ENCODE measurements at regions not wholly inside any gene's neighbourhood (a gene's known extent, or its start where the extent isn't known, plus 50 kb on each side); places are given as distances from the start of the nearest gene placed in this dataset.

- Histone ChIP-seq H3K4me1 (ENCODE audit: control insufficient read depth, low read length) (no peaks in the 10 kb centered on the region), H3K4me2 (ENCODE audit: low read length) (no peak overlapping the region), H3K9me2 (replicated peaks; ENCODE audit: control insufficient read depth, low read length) (no peaks in the 10 kb centered on the region), H3K27me3 (ENCODE audit: control insufficient read depth, low read length) (no peaks in the 10 kb centered on the region), H3K9me3 (ENCODE audit: control insufficient read depth, insufficient read depth, low read length) (no peaks in the 10 kb centered on the region), H3K4me3 (ENCODE audit: low read length) (no peak overlapping the region), H3K36me3 (ENCODE audit: control insufficient read depth, low read length) (no peaks in the 10 kb centered on the region), H3F3A (ENCODE audit: control insufficient read depth, insufficient read depth) (no peaks in the 10 kb centered on the region), H3K27ac (ENCODE audit: low read depth, low read length) (no peak overlapping the region), H3K79me2 (ENCODE audit: control insufficient read depth, low read length) (no peaks in the 10 kb centered on the region), H4K20me1 (ENCODE audit: control insufficient read depth, insufficient read depth, low read depth, low read length) (no peaks in the 10 kb centered on the region)
- TF ChIP-seq CTCF (IDR thresholded peaks at IDR 0.05; ENCODE audit: low read depth, low read length, poor library complexity, severe bottlenecking) (no peak), EZH2phosphoT487 (IDR thresholded peaks at IDR 0.05; ENCODE audit: borderline replicate concordance, low read length) (no peak)
These were observed 576.8 kb downstream of the GBA3 start for GRCh38 chr4:23269566-23269965.

- Histone ChIP-seq H3K27ac (ENCODE audit: low read depth, low read length) (no peak overlapping the region), H3K36me3 (ENCODE audit: control insufficient read depth, low read length) (no peaks in the 10 kb centered on the region), H3K4me3 (ENCODE audit: low read length) (no peak overlapping the region), H3K9me3 (ENCODE audit: control insufficient read depth, insufficient read depth, low read length) (no peaks in the 10 kb centered on the region), H3F3A (ENCODE audit: control insufficient read depth, insufficient read depth) (no peaks in the 10 kb centered on the region), H3K79me2 (ENCODE audit: control insufficient read depth, low read length) (no peaks in the 10 kb centered on the region), H3K9me2 (replicated peaks; ENCODE audit: control insufficient read depth, low read length) (no peaks in the 10 kb centered on the region), H3K4me2 (ENCODE audit: low read length) (no peak overlapping the region), H3K4me1 (ENCODE audit: control insufficient read depth, low read length) (no peaks in the 10 kb centered on the region), H3K27me3 (ENCODE audit: control insufficient read depth, low read length) (no peaks in the 10 kb centered on the region), H4K20me1 (ENCODE audit: control insufficient read depth, insufficient read depth, low read depth, low read length) (no peaks in the 10 kb centered on the region)
- no peak for TF ChIP-seq CTCF (IDR thresholded peaks at IDR 0.05; ENCODE audit: low read depth, low read length, poor library complexity, severe bottlenecking)
- no peak for TF ChIP-seq EZH2phosphoT487 (IDR thresholded peaks at IDR 0.05; ENCODE audit: borderline replicate concordance, low read length)
These were observed 575.5 kb downstream of the GBA3 start for GRCh38 chr4:23268072-23268771.

- H3K4me3 ChIP-seq (ENCODE audit: low read length): no peak overlapping the region
- H3K9me3 ChIP-seq (ENCODE audit: control insufficient read depth, insufficient read depth, low read length): no peaks in the 10 kb centered on the region
- no peaks in the 10 kb centered on the region for H3K4me1 ChIP-seq (ENCODE audit: control insufficient read depth, low read length)
- H3K27me3 ChIP-seq (ENCODE audit: control insufficient read depth, low read length): no peaks in the 10 kb centered on the region
- no peaks in the 10 kb centered on the region for H3K9me2 ChIP-seq (replicated peaks; ENCODE audit: control insufficient read depth, low read length)
- no peaks in the 10 kb centered on the region for H3F3A ChIP-seq (ENCODE audit: control insufficient read depth, insufficient read depth)
- no peaks in the 10 kb centered on the region for H3K36me3 ChIP-seq (ENCODE audit: control insufficient read depth, low read length)
- H3K79me2 ChIP-seq (ENCODE audit: control insufficient read depth, low read length): no peaks in the 10 kb centered on the region
- no peak overlapping the region for H3K4me2 ChIP-seq (ENCODE audit: low read length)
- no peaks in the 10 kb centered on the region for H4K20me1 ChIP-seq (ENCODE audit: control insufficient read depth, insufficient read depth, low read depth, low read length)
- no peak overlapping the region for H3K27ac ChIP-seq (ENCODE audit: low read depth, low read length)
- TF ChIP-seq EZH2phosphoT487 (IDR thresholded peaks at IDR 0.05; ENCODE audit: borderline replicate concordance, low read length): no peak
These were observed 573.7 kb downstream of the GBA3 start for GRCh38 chr4:23266401-23266800.

GRCh38 chr4:23260511-23260910 is 567.8 kb downstream of the GBA3 start:
- no peaks in the 10 kb centered on the region for H3K4me1 ChIP-seq (ENCODE audit: control insufficient read depth, low read length)
- H3K27ac ChIP-seq (ENCODE audit: low read depth, low read length): no peak overlapping the region
- H3F3A ChIP-seq (ENCODE audit: control insufficient read depth, insufficient read depth): no peaks in the 10 kb centered on the region
- H4K20me1 ChIP-seq (ENCODE audit: control insufficient read depth, insufficient read depth, low read depth, low read length): no peaks in the 10 kb centered on the region
- H3K36me3 ChIP-seq (ENCODE audit: control insufficient read depth, low read length): no peaks in the 10 kb centered on the region
- H3K79me2 ChIP-seq (ENCODE audit: control insufficient read depth, low read length): no peaks in the 10 kb centered on the region
- TF ChIP-seq EZH2phosphoT487 (IDR thresholded peaks at IDR 0.05; ENCODE audit: borderline replicate concordance, low read length): no peak
- TF ChIP-seq CTCF (IDR thresholded peaks at IDR 0.05; ENCODE audit: low read depth, low read length, poor library complexity, severe bottlenecking): no peak
- no peaks in the 10 kb centered on the region for H3K9me3 ChIP-seq (ENCODE audit: control insufficient read depth, insufficient read depth, low read length)
- H3K4me2 ChIP-seq (ENCODE audit: low read length): no peak overlapping the region
- no peak overlapping the region for H3K4me3 ChIP-seq (ENCODE audit: low read length)
- H3K9me2 ChIP-seq (replicated peaks; ENCODE audit: control insufficient read depth, low read length): no peaks in the 10 kb centered on the region
- no peaks in the 10 kb centered on the region for H3K27me3 ChIP-seq (ENCODE audit: control insufficient read depth, low read length)
